PC-9 (cell line): ENCODE measurements at regions not wholly inside any gene's neighbourhood (a gene's known extent, or its start where the extent isn't known, plus 50 kb on each side); places are given as distances from the start of the nearest gene placed in this dataset.
A peak's percentile ranks its signal among the peaks of the same experiment; 100 is the strongest.

Experiments used
- CTCF ChIP-seq: fragments of 200-600 bp; sonication (generic); conservative IDR thresholded peaks from 2 replicates; pipeline ENCODE4 v1.6.1; 2017; ENCODE audit warnings: mixed run types, antibody characterized with exemption, mild to moderate bottlenecking, moderate library complexity
- EZH2 ChIP-seq: fragments of 200-600 bp; sonication (generic); IDR thresholded peaks from 2 replicates; pipeline ENCODE4 v1.8.0; 2017; ENCODE audit warnings: antibody characterized with exemption, low read depth

- TF ChIP-seq CTCF = peak; percentile 71
- no peak for TF ChIP-seq EZH2
Observed at GRCh38 chr2:64865831-64866345, 123.3 kb upstream of the SLC1A4 start.
